Panc1 (cell line): ENCODE measurements at regions not wholly inside any gene's neighbourhood (a gene's known extent, or its start where the extent isn't known, plus 50 kb on each side); places are given as distances from the start of the nearest gene placed in this dataset.

ENCODE experiments used
- CTCF ChIP-seq: fragments of 450-650 bp; IDR thresholded peaks from 2 replicates; pipeline ENCODE4 v1.5.1; 2017; ENCODE audit warnings: mild to moderate bottlenecking
- SIN3A ChIP-seq: IDR thresholded peaks from 2 replicates; pipeline ENCODE4 v1.6.1; 2012; ENCODE audit warnings: low read depth, mild to moderate bottlenecking, low read length, moderate library complexity, borderline replicate concordance; ENCODE audit not compliant: insufficient read depth

GRCh38 chr7:142567201-142568075 is 181.8 kb upstream of the PRSS1 start:
- no peak for TF ChIP-seq CTCF
- TF ChIP-seq SIN3A: no peak
